Suprapubic skin (tissue), 3 donors: ENCODE measurements at regions not wholly inside any gene's neighbourhood (a gene's known extent, or its start where the extent isn't known, plus 50 kb on each side); places are given as distances from the start of the nearest gene placed in this dataset.

Experiments
- POLR2AphosphoS5 ChIP-seq, 3 donors: sonication (generic); formaldehyde crosslinking; IDR thresholded peaks; one replicate each; pipeline ENCODE4 v1.6.1; 2017; ENCODE audit warnings: antibody characterized with exemption in 3 of 3
- TF ChIP-seq, protein P1 (sequence below), 2 donors: fragments of 200-600 bp in 1 of 2; fragments of 450-650 bp in 1 of 2; sonication (generic) in 1 of 2; IDR thresholded peaks; one replicate each; pipeline ENCODE4 v1.5.1; 2016 to 2019; ENCODE audit warnings: antibody characterized with exemption in 2 of 2, mild to moderate bottlenecking in 1 of 2, moderate library complexity in 1 of 2

DNA sequence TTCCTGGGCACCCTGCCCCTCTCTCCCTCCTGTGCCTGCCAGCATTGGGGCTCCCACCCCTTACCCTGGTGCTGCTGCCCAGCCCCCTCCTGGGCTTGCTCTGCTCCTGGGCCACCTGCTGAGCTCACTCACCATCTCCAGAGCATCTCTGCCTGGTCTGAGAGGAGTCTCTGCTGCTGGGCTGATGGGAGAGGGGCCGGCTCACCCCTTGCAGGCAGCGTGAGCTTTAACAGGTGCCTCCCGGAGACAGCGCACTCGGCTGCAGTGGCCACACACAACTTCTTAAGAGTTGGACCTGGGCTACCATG is 721.7 kb downstream of the MATN1 start:
- TF ChIP-seq, protein P1, sequence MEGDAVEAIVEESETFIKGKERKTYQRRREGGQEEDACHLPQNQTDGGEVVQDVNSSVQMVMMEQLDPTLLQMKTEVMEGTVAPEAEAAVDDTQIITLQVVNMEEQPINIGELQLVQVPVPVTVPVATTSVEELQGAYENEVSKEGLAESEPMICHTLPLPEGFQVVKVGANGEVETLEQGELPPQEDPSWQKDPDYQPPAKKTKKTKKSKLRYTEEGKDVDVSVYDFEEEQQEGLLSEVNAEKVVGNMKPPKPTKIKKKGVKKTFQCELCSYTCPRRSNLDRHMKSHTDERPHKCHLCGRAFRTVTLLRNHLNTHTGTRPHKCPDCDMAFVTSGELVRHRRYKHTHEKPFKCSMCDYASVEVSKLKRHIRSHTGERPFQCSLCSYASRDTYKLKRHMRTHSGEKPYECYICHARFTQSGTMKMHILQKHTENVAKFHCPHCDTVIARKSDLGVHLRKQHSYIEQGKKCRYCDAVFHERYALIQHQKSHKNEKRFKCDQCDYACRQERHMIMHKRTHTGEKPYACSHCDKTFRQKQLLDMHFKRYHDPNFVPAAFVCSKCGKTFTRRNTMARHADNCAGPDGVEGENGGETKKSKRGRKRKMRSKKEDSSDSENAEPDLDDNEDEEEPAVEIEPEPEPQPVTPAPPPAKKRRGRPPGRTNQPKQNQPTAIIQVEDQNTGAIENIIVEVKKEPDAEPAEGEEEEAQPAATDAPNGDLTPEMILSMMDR (IDR thresholded peaks at IDR 0.05), result no peak
- TF ChIP-seq POLR2AphosphoS5 (IDR thresholded peaks at IDR 0.05), result no peak
